HG03521 (cell line): ENCODE measurements at regions not wholly inside any gene's neighbourhood (a gene's known extent, or its start where the extent isn't known, plus 50 kb on each side); places are given as distances from the start of the nearest gene placed in this dataset.

Experiments
- ATAC-seq: cut with Tn5 transposase; IDR thresholded peaks from one replicate; pipeline ENCODE4 v1.9.1; 2021; ENCODE audit warnings: mild to moderate bottlenecking, moderate library complexity; ENCODE audit not compliant: unreplicated experiment

DNA sequence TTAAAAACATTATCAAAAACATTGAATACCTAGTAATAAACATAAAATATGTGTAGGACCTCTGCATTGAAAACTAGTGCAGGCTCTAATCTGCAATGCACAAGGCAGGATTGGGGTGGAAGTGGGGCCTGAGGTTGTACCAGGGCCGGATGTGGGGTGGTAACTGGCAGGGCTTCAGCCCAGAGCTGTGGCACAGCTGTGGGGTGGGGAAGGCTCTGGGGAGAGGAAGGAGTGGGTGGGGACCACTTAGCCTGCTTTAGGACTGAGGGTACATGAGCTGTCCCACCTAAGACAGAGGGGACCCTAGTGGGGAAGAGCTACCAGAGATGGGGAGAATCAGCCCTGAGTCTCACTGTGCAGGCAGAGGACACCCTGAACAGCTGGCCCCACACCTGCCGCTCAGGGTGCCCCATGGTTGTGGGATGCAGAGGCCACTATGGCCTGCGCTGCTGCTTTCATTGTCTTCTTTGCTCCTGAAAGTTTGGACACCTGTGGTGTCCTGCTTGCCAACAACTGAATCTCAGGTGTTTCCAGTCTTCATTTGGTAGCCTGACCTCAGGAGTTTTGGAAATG, 311.4 kb downstream of the TLE4 start:
- ATAC-seq = no peak

- ATAC-seq = peak; percentile 49
Measured at GRCh38 chr9:79880626-79881025, 308.9 kb downstream of the TLE4 start.

- no peak for ATAC-seq
Measured at GRCh38 chr9:79877943-79878602, 306.3 kb downstream of the TLE4 start.

DNA sequence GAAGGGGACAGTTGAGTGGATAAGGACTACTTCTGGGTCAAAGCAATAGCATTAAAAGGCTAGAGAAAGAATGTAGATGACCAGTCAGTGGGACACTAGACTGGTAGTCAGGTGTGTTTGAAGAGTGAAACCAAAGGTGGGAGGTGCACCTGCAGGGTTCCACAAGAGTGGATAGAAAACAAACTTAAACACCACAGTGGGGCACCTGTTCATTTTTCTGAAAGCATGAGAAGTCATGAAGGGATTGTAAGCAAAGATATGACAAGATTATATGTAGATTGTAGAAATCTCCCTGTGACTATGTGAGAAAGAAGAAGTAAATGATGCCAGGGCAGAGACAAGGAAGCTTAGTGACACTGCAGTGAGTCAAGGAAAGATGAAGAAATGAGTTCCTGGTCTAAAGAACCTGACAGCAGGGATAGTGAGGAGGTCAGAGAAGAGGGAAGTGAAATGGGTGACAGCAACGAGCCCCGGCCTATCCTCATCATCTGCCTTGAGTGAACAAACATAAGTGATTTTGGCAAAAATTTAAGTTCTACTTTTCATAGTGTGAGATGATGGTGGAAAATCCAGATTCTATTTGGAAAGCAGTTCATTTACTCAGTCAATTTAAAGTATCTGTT, 296.9 kb downstream of the TLE4 start:
- ATAC-seq = no peak

- no peak for ATAC-seq
Measured at GRCh38 chr9:79862921-79863890, 291.4 kb downstream of the TLE4 start.

DNA sequence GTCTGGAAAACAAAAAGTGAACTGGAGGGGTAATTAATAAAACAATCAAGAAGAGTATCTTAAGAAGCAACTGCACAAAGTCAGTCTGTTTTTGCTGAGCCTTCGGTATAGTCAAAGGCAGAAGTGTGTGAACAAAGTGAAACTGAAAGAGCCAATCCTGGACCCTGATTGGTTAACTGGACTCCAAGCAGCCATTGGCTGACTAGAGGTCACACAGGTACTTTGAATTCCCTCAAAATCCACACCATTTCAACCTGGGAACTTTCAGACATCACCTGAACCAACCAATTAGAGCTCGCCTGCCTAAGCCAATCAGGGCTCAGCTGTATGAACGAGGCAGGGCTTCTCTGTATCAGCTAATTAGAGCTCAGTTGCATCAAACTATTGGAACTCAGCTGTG, 286.7 kb downstream of the TLE4 start:
- no peak for ATAC-seq

DNA sequence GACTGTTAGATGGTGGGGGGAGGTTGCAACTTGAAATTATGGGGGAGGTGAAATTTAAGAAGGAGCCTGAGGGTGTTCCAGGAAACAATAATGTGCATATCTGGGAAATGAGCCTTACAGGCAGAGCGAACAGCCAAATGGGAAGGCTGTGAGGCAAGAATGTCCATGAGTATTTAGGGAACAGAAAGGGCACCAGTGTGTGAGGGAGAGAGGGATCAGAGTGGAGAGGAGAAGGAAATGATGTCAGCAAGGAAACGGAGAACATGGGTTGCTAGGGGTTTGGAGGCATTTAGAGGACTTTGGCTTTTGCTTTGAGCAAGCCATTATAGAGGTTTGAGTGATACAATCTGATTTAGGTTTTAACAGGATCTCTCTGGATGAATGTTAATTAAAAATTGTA, 285.4 kb downstream of the TLE4 start:
- no peak for ATAC-seq

DNA sequence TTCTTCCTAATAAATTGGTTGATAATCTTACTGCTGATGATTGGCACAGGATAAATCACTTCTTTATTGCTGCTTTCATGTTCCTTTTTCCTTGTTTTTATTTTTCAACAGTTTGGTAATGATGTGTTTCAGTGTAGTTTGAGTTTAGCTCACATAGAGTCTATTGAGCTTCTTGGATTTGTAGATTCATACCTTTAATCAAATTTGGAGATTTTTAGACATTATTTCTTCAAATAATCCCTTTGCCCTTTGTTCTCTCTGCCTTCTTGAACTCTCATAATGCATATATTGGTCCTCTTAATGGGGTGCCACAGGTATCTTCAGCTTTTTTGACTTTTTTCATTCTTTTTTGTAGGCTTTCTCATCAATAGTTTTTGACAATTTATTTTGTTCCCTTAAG, 275.3 kb downstream of the TLE4 start:
- no peak for ATAC-seq

GRCh38 chr9:79829566-79830302, 258.0 kb downstream of the TLE4 start:
- no peak for ATAC-seq

DNA sequence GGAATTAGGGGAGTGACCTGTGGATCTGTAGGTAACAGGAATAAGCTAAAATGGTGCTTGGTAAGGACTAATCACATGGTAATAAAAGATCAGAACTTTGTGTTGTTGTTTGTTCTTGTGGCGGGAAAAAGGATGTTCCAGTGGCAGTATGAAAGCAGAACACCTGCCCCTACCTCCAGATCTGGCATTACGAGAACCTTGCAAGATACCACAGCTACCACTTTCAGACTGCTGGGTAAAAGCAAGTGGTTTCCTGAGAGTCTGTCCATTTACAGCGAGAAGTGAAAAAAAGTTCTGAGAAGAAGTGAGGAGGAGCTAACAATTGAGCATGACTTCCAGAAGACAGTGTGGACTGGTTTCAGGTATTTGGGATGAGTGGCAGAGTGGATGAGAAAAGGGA, 252.5 kb downstream of the TLE4 start:
- ATAC-seq = peak; percentile 93

DNA sequence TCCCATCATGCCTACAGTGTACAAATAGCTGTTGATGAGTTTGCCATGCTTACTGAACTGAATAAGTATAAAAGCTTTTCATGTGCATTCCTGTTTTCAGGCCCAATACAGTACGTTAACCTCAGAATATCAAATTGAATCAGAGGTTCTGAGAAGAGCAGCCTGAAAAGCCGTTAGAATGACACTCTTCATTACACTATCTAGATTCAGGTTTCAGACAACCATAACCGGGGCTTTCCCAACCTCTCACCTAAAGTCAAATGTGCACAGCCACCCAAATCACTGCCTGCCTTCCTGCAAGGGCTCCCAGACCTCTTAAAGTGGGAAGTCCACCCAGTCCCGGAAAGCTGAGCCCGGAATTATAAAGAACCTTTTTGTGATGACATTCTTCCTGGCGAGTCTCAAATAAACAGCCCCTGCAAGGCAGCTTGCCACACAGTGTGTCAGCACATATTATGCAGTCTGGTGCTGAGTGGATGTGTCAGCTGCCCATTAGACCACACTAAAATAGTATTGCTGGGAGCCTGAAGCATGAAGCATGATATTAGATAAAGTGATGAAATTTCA, 245.8 kb downstream of the TLE4 start:
- ATAC-seq = peak; percentile 80

DNA sequence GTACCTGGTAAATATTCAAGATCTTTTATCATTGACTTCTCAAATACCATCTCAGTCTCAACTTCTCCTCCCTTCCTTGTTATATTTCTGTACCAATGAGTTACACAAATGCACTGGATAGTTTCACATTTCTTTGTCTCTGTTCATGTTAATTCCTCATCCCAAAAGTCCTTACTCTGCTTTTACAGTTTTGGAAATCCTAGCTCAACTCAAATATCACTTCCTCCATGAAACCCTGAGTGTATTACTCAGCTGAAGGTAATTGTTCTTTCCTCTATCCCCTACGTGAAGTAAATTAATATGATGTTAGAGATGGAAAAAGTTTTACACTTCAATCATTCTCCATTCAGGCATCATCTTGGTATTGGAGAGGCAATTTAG, 241.5 kb downstream of the TLE4 start:
- no peak for ATAC-seq

DNA sequence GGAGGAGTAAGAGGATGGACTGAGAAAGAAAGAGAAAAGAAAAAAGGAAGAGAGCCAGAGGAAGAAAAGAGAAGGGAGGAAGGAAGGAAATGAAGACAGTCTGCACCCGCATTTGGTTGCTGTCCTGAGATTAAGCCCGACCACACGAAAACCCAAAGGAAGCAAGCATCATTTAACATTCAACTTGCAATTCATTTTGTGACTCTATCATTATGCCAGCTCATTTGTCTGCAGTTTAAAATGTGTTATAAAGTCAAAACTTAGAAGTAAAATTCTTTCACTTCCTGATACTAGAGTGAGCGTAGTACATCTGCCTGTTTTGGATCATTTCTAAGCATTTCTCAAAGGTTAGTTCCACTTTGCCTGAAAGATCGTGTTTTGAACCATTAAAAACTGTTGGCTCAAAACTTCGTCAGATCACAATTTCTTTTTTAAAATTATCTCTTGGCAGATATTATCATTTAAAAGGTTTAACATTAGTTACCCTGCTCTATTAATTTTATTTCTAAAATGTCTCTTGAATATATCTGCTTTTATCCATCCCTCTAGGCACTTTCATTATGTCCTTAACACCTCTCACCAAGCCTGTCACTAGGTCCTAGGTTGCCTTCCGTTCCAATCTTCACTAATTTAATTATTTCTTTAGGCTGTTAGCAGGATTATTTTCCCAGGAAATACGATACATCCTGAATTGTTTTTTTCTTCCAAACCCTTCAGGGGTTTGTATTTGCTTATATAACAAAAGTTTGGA, 240.9 kb downstream of the TLE4 start:
- ATAC-seq = peak; percentile 55

DNA sequence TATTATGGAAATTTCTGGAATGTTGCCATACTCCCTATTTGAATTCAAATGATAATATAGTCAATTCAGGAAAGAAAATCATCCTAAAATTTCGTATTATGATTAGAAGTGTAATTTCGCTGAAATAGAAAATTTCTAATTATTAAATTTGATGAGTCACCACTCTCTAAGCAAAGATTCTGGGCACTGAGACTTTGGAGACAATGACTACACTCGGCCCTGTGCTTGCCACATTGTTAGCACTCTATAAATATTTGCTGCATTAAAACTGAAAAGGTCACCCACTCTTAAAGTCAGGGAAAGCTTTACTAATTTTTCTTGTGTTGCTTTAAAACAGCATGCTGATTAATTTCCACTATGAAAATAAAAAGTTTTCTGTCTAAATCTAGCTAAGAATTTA, 240.3 kb downstream of the TLE4 start:
- ATAC-seq = no peak

GRCh38 chr9:79809931-79810330, 238.2 kb downstream of the TLE4 start:
- no peak for ATAC-seq

GRCh38 chr9:79809316-79809876, 237.6 kb downstream of the TLE4 start:
- ATAC-seq = no peak

- no peak for ATAC-seq
Measured at GRCh38 chr9:79807971-79808370, 236.2 kb downstream of the TLE4 start.

DNA sequence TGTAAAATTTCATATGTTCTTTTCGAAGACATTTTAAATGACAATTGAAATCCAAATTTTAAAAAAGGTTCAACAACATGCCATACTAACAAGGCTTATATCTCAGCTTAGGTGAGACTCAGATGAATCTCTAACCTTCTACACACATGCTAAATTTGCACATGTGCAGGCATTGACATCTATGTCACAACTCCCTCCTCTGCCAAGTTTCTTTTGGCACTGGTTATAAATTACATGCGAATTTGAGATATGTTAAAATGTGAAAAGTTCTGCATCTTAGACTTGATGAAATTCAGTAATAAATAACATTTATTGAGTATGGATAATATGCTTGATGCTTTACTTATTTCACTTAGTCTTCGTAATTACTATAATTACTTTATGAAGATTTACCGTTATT, 234.3 kb downstream of the TLE4 start:
- ATAC-seq = no peak

- ATAC-seq = no peak
Measured at GRCh38 chr9:79801459-79801858, 229.7 kb downstream of the TLE4 start.
